Suppressor macrophage (primary cell): ENCODE measurements at regions not wholly inside any gene's neighbourhood (a gene's known extent, or its start where the extent isn't known, plus 50 kb on each side); places are given as distances from the start of the nearest gene placed in this dataset.

ENCODE experiments used
- DNase-seq, 4 experiments: peaks; one replicate each; pipeline ENCODE4 v3.0.0-alpha.2; 2020 to 2022

GRCh38 chr5:174655351-174655750 is 69.0 kb upstream of the MSX2 start:
- DNase-seq, result no peak

DNA sequence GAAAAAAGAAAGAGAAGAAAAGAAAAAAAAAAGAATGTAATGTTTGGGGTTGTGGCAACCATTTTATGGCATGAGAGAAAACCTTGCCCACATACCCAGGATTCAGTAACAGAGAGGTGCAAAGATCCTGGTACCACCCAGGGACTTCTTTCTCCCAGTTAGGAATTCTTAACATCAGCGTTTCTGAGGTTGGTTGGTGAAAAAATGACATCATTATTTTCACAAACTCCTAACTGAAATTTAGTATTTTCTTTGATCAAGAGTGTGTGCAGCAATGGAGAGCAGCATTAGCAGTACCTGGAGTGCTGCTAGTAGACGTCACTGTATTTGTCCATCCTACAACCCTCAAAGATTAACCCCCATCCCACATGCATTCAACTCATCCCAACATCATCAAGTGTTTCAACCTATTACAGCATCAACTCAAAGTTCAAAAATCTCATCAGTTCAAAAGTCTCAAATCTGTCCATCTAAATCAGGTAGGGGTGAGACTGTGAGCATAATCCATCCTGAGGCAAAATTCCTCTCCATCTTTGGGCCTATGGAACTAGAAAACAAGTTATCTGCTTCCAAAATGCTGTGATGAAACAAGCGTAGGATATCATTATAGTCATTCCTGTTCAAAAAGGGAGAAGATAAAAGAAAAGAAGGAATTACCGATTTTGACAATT is 60.1 kb upstream of the MSX2 start:
- DNase-seq, result no peak

DNA sequence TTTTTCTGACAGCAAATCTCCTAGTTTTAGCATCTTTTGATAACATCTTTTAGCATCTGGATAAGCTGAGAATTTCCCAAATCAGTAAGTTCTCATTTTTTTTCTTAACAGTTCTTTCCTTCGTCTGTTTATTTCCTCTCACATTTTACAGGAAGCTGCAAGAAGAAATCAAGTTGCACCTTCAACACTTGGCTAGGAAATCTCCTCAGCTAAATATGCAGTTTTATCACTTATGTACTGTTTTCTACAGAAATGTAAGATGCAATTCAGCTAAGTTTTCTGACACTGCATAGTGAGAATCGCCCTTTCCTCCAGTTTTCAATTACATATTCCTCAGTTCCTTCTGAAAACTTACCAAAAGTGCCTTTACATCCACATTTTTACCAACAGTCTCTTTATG is 59.0 kb upstream of the MSX2 start:
- no peak for DNase-seq

- DNase-seq, result no peak
These were observed 56.9 kb upstream of the MSX2 start for GRCh38 chr5:174667526-174667925.

DNA sequence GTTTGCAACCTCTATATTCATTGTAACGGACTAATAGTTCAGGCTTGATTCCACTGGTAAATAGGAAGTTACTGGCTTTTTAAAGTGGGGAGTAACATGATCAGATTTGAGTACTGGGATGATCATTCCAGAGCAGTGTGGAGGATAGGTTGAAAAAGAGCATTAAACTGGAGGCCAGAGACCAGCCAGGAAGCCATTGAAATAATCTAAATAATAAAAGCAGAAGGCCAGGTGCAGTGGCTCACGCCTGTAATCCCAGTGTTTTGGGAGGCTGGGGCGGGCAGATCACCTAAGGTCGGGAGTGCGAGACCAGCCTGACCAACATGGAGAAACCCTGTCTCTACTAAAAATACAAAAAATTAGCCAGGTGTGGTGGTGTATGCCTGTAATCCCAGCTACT is 56.0 kb upstream of the MSX2 start:
- DNase-seq, result no peak
